Prostate gland (tissue), 2 donors: ENCODE measurements at regions not wholly inside any gene's neighbourhood (a gene's known extent, or its start where the extent isn't known, plus 50 kb on each side); places are given as distances from the start of the nearest gene placed in this dataset.

Experiments used
- POLR2A ChIP-seq: fragments of 450-650 bp; IDR thresholded peaks from one replicate; pipeline ENCODE4 v1.6.1; 2016; ENCODE audit warnings: antibody characterized with exemption, mild to moderate bottlenecking
- POLR2AphosphoS5 ChIP-seq: sonication (generic); formaldehyde crosslinking; IDR thresholded peaks from one replicate; pipeline ENCODE4 v1.6.1; 2017; ENCODE audit warnings: antibody characterized with exemption
- TF ChIP-seq, protein P1 (sequence below), 4 experiments: fragments of 200-600 bp in 2 of 4; fragments of 450-650 bp in 2 of 4; sonication (generic) in 2 of 4; IDR thresholded peaks; 1 replicate in 3 of 4; 2 replicates in 1 of 4; pipeline ENCODE4 v1.5.1; 2016 to 2019; ENCODE audit warnings: antibody characterized with exemption in 4 of 4, mild to moderate bottlenecking in 2 of 4, moderate library complexity in 2 of 4

DNA sequence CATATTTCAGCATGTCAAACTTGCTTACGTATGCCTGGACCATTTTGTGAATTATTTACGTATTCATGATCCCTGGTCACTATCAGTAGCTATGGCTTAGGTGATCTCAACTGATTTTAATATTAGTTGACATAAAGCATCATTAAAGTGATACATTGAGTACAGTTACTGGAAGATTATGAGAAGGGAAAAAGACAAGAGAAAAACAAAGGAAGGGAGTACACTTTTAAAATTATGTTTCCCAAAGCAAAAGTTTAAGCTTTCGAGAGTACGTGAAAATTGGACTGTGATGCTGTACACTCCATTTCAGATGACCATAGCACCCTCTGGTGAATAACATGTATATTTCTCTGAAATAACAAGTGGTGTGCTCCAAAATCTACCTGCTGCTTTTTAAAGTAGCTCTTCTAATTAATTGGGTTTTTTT is 215.0 kb upstream of the HSF2 start:
- TF ChIP-seq, protein P1, sequence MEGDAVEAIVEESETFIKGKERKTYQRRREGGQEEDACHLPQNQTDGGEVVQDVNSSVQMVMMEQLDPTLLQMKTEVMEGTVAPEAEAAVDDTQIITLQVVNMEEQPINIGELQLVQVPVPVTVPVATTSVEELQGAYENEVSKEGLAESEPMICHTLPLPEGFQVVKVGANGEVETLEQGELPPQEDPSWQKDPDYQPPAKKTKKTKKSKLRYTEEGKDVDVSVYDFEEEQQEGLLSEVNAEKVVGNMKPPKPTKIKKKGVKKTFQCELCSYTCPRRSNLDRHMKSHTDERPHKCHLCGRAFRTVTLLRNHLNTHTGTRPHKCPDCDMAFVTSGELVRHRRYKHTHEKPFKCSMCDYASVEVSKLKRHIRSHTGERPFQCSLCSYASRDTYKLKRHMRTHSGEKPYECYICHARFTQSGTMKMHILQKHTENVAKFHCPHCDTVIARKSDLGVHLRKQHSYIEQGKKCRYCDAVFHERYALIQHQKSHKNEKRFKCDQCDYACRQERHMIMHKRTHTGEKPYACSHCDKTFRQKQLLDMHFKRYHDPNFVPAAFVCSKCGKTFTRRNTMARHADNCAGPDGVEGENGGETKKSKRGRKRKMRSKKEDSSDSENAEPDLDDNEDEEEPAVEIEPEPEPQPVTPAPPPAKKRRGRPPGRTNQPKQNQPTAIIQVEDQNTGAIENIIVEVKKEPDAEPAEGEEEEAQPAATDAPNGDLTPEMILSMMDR (IDR thresholded peaks at IDR 0.05) = peak in 2 of 4 experiments; percentile 61 to 66
- TF ChIP-seq POLR2A = no peak
- no peak for TF ChIP-seq POLR2AphosphoS5
